Upper lobe of left lung (tissue), 4 donors: ENCODE measurements at regions not wholly inside any gene's neighbourhood (a gene's known extent, or its start where the extent isn't known, plus 50 kb on each side); places are given as distances from the start of the nearest gene placed in this dataset.

Source experiments
- CTCF ChIP-seq, 6 experiments: fragments of 450-650 bp in 4 of 6; fragments of 200-600 bp in 2 of 6; sonication (generic) in 2 of 6; IDR thresholded peaks; one replicate each; pipeline ENCODE4 v1.5.1; 2016 to 2019; ENCODE audit warnings: antibody characterized with exemption in 6 of 6
- EP300 ChIP-seq, 4 donors: sonication (generic); formaldehyde crosslinking; IDR thresholded peaks; one replicate each; pipeline ENCODE4 v1.5.1; 2017; ENCODE audit warnings: antibody characterized with exemption in 4 of 4, control low read depth in 2 of 4
- POLR2A ChIP-seq, 4 donors: fragments of 450-650 bp; IDR thresholded peaks; one replicate each; pipeline ENCODE4 v1.5.1; 2016 to 2017; ENCODE audit warnings: antibody characterized with exemption in 4 of 4, mild to moderate bottlenecking in 2 of 4
- POLR2AphosphoS5 ChIP-seq, 2 donors: sonication (generic); formaldehyde crosslinking; IDR thresholded peaks; one replicate each; pipeline ENCODE4 v1.5.1; 2017; ENCODE audit warnings: antibody characterized with exemption in 2 of 2

- no peak for TF ChIP-seq POLR2A (IDR thresholded peaks at IDR 0.05)
- no peak for TF ChIP-seq CTCF (IDR thresholded peaks at IDR 0.05)
- no peak for TF ChIP-seq POLR2AphosphoS5 (IDR thresholded peaks at IDR 0.05)
- no peak for TF ChIP-seq EP300 (IDR thresholded peaks at IDR 0.05)
Measured at GRCh38 chr11:129738242-129738641, 77.4 kb upstream of the TMEM45B start.
